HG02798 (cell line): ENCODE measurements at regions not wholly inside any gene's neighbourhood (a gene's known extent, or its start where the extent isn't known, plus 50 kb on each side); places are given as distances from the start of the nearest gene placed in this dataset.
"Not testable (repeated sequence)": the region's sequence is repeated elsewhere in the genome, so short reads cannot be mapped to it uniquely, and the experiment has no call there.

ENCODE experiments used
- ATAC-seq: cut with Tn5 transposase; IDR thresholded peaks from one replicate; pipeline ENCODE4 v1.9.1; 2021; ENCODE audit warnings: mild to moderate bottlenecking; ENCODE audit not compliant: unreplicated experiment, poor library complexity

- not testable (repeated sequence) for ATAC-seq
Measured at GRCh38 chr5:100079163-100079562, 456.0 kb upstream of the FAM174A start.

- ATAC-seq, result not testable (repeated sequence)
Measured at GRCh38 chr5:100066020-100066419, 469.2 kb upstream of the FAM174A start.

GRCh38 chr5:100043475-100043874, 491.7 kb upstream of the FAM174A start:
- no peak for ATAC-seq

GRCh38 chr5:100026606-100027005, 508.6 kb upstream of the FAM174A start:
- ATAC-seq, result no peak

GRCh38 chr5:100023536-100023935, 511.6 kb upstream of the FAM174A start:
- ATAC-seq, result no peak

- no peak for ATAC-seq
Measured at GRCh38 chr5:100017520-100018262, 517.5 kb upstream of the FAM174A start.

- not testable (repeated sequence) for ATAC-seq
Measured at GRCh38 chr5:100013305-100013704, 521.9 kb upstream of the FAM174A start.

GRCh38 chr5:100011160-100011559, 524.0 kb upstream of the FAM174A start:
- ATAC-seq, result not testable (repeated sequence)

- ATAC-seq, result no peak
Measured at GRCh38 chr5:100004969-100005368, 530.2 kb upstream of the FAM174A start.

- ATAC-seq, result no peak
Measured at GRCh38 chr5:99998319-99998718, 536.9 kb upstream of the FAM174A start.

GRCh38 chr5:99995407-99995806, 539.8 kb upstream of the FAM174A start:
- no peak for ATAC-seq

- no peak for ATAC-seq
Measured at GRCh38 chr5:99973779-99974178, 561.4 kb upstream of the FAM174A start.

- ATAC-seq, result no peak
Measured at GRCh38 chr5:99955962-99956361, 579.2 kb upstream of the FAM174A start.

GRCh38 chr5:99955006-99955405, 580.2 kb upstream of the FAM174A start:
- ATAC-seq, result no peak

GRCh38 chr5:99949969-99950524, 585.1 kb upstream of the FAM174A start:
- ATAC-seq, result no peak

GRCh38 chr5:99949361-99949760, 585.8 kb upstream of the FAM174A start:
- no peak for ATAC-seq

GRCh38 chr5:99948850-99949249, 586.3 kb upstream of the FAM174A start:
- no peak for ATAC-seq

GRCh38 chr5:99945478-99946442, 589.4 kb upstream of the FAM174A start:
- peak; percentile 47 for ATAC-seq

GRCh38 chr5:99940540-99940939, 594.6 kb upstream of the FAM174A start:
- ATAC-seq, result no peak

- no peak for ATAC-seq
Measured at GRCh38 chr5:99936911-99937310, 598.3 kb upstream of the FAM174A start.

GRCh38 chr5:99929806-99930135, 605.4 kb upstream of the FAM174A start:
- ATAC-seq, result no peak
